LNCAP (cell line): ENCODE measurements at regions not wholly inside any gene's neighbourhood (a gene's known extent, or its start where the extent isn't known, plus 50 kb on each side); places are given as distances from the start of the nearest gene placed in this dataset.

Experiments
- CTCF ChIP-seq: fragments of 450-650 bp; IDR thresholded peaks from 2 replicates; pipeline ENCODE4 v1.5.1; 2017; ENCODE audit warnings: mild to moderate bottlenecking

GRCh38 chr15:62877276-62877857 lies 165.2 kb upstream of the TPM1 start:
- TF ChIP-seq CTCF = no peak

- no peak for TF ChIP-seq CTCF
These were observed 164.5 kb upstream of the TPM1 start for GRCh38 chr15:62878070-62878469.

DNA sequence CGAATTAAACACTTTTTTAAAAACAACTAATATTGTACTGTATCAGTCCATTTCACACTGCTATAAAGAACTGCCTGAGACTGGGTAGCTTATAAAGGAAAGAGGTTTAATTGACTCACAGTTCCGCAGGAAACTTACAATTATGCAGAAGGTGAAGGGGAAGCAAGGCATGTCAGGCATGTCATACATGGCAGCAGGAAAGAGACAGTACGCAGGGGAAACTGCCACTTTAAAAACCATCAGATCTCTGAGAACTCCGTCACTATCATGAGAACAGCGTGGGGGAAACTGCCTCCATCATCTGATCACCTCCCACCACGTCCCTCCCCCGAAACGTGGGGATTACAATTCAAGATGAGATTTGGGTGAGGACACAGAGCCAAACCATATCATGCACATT lies 162.8 kb upstream of the TPM1 start:
- TF ChIP-seq CTCF = no peak

GRCh38 chr15:62880278-62880677 lies 162.3 kb upstream of the TPM1 start:
- no peak for TF ChIP-seq CTCF

DNA sequence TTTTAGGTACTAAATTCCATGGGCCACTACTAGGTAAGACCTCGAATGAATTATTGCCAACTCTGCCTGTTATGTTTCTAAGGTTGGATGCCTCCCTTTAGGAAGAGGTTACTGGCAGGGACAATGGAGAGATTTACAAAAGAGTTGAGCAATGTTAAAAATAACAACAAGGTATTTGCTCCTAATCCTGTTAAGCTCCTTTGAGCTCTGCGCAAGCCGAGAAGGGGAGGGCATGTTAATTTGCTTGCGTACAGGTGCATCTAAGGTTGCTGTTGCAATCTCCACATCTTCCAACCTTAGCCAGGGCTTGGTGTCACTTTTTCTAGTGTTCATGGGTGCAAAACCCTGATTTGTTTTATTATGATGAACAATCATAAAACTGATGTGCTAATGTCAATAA lies 161.5 kb upstream of the TPM1 start:
- TF ChIP-seq CTCF = no peak

GRCh38 chr15:62883938-62884479 lies 158.5 kb upstream of the TPM1 start:
- TF ChIP-seq CTCF = no peak

DNA sequence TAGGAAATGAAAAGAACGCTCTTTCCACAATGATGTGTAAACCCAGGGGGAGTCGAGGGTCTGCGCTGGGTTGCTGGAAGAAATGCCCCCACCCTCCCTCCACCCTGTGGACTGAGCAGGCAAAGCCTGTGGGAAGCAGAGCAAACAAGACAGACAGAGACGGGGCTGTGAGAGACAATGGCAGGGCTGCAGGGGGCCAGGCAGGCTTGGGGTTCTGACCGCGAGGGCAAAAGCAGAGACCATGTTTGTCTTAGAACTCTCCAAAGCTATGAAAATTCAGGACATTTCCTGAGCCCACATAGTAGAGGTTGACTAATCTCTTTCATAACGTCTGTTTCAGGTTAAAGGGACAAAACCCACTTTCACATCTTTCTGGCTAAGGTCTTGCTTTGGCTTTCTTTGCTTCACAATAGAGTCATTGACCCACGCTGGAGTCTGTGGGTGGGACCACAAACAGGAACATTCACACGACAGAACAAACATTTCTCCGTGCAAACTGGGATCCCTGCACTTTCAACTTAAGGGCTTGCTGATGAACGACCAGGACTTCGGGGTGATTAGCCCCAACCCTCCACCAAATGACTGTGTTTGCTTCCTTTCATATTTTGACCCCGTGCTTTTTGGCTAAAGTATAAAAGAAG lies 156.0 kb upstream of the TPM1 start:
- TF ChIP-seq CTCF = no peak
